GM23248 (cell line): ENCODE measurements at regions not wholly inside any gene's neighbourhood (a gene's known extent, or its start where the extent isn't known, plus 50 kb on each side); places are given as distances from the start of the nearest gene placed in this dataset.
"Not testable (repeated sequence)": the region's sequence is repeated elsewhere in the genome, so short reads cannot be mapped to it uniquely, and the experiment has no call there.

Source experiments
- DNase-seq: peaks from one replicate; pipeline ENCODE4 v3.0.0-alpha.2; 2015
- H2AFZ ChIP-seq: fragments of 200-600 bp; sonication (generic); 2 replicates; pipeline ENCODE4 v1.6.1; 2016; ENCODE audit warnings: antibody characterized with exemption
- H3F3A ChIP-seq: fragments of 200-600 bp; sonication (generic); 2 replicates; pipeline ENCODE4 v1.6.1; 2016; ENCODE audit warnings: mild to moderate bottlenecking, antibody characterized with exemption, mixed run types; ENCODE audit not compliant: insufficient read depth
- H3K27ac ChIP-seq: fragments of 200-600 bp; sonication (generic); 2 replicates; pipeline ENCODE4 v1.5.1; 2016; ENCODE audit warnings: mild to moderate bottlenecking
- H3K27me3 ChIP-seq: fragments of 200-600 bp; sonication (generic); replicated peaks from 2 replicates; pipeline ENCODE4 v1.6.1; 2016; ENCODE audit warnings: mild to moderate bottlenecking; ENCODE audit not compliant: insufficient read depth
- H3K36me3 ChIP-seq: fragments of 200-600 bp; sonication (generic); 2 replicates; pipeline ENCODE4 v1.6.1; 2016; ENCODE audit warnings: low read depth, mild to moderate bottlenecking
- H3K4me1 ChIP-seq: fragments of 200-600 bp; sonication (generic); 2 replicates; pipeline ENCODE4 v1.6.1; 2016; ENCODE audit warnings: mild to moderate bottlenecking; ENCODE audit not compliant: insufficient read depth
- H3K4me2 ChIP-seq: fragments of 200-600 bp; sonication (generic); one replicate; pipeline ENCODE4 v1.6.1; 2016; ENCODE audit warnings: mild to moderate bottlenecking; ENCODE audit not compliant: unreplicated experiment
- H3K4me3 ChIP-seq: fragments of 200-600 bp; sonication (generic); 2 replicates; pipeline ENCODE4 v1.5.1; 2016; ENCODE audit warnings: mild to moderate bottlenecking
- H3K79me2 ChIP-seq: fragments of 200-600 bp; sonication (generic); 2 replicates; pipeline ENCODE4 v1.6.1; 2016; ENCODE audit warnings: mild to moderate bottlenecking; ENCODE audit not compliant: insufficient read depth
- H3K9ac ChIP-seq: fragments of 200-600 bp; sonication (generic); 2 replicates; pipeline ENCODE4 v1.6.1; 2016; ENCODE audit warnings: mild to moderate bottlenecking
- H3K9me2 ChIP-seq: fragments of 200-600 bp; sonication (generic); 2 replicates; pipeline ENCODE4 v1.6.1; 2016; ENCODE audit warnings: mixed run types, mild to moderate bottlenecking, moderate library complexity; ENCODE audit not compliant: insufficient read depth
- H3K9me3 ChIP-seq: fragments of 200-600 bp; sonication (generic); one replicate; pipeline ENCODE4 v1.6.1; 2017; ENCODE audit warnings: low read depth
- H4K20me1 ChIP-seq: fragments of 200-600 bp; sonication (generic); 2 replicates; pipeline ENCODE4 v1.6.0; 2016; ENCODE audit not compliant: insufficient read depth
- EZH2 ChIP-seq: fragments of 200-600 bp; sonication (generic); IDR thresholded peaks from 2 replicates; pipeline ENCODE4 v1.6.1; 2018; ENCODE audit warnings: antibody characterized with exemption, mild to moderate bottlenecking; ENCODE audit not compliant: insufficient read depth, poor library complexity, severe bottlenecking
- EZH2phosphoT487 ChIP-seq: fragments of 200-600 bp; sonication (generic); IDR thresholded peaks from 2 replicates; pipeline ENCODE4 v1.6.1; 2018; ENCODE audit warnings: antibody characterized with exemption, moderate library complexity, mild to moderate bottlenecking, low read depth; ENCODE audit not compliant: insufficient read depth
- WGBS, 2 experiments: methylation state at CpG; one replicate each; pipeline ENCODE4 v1.1.6; 2015 to 2017; ENCODE audit warnings: low lambda C conversion rate in 2 of 2, low coverage in 1 of 2; ENCODE audit errors: missing lambda C conversion rate in 2 of 2; 5-methylcytosine and 5-hydroxymethylcytosine counted together
- in situ Hi-C: fragments of 300-500 bp; cut with MboI; formaldehyde crosslinking; loops from 2 replicates; pipeline ENCODE4 v1.15.0; 2020

GRCh38 chr10:3564346-3565002, 220.5 kb downstream of the KLF6 start:
- Histone ChIP-seq H3F3A (no peaks in the 10 kb centered on the region), H3K79me2 (no peaks in the 10 kb centered on the region), H3K4me1 (no peaks in the 10 kb centered on the region), H3K27ac (no peak overlapping the region), H3K36me3 (no peaks in the 10 kb centered on the region), H3K4me3 (no peak overlapping the region), H3K9me3 (no peaks in the 10 kb centered on the region), H2AFZ (no peak overlapping the region), H3K4me2 (no peak overlapping the region), H4K20me1 (no peaks in the 10 kb centered on the region), H3K9ac (no peak overlapping the region), H3K27me3 (no peaks in the 10 kb centered on the region), H3K9me2 (no peaks in the 10 kb centered on the region)
- 81 to 84% methylated on average over 7 of the region's 7 CpGs for WGBS, 2 experiments
- TF ChIP-seq EZH2phosphoT487: no peak
- no peak for TF ChIP-seq EZH2
- no peak for DNase-seq
- in situ Hi-C loops: no loop called here

GRCh38 chr10:3563298-3563697, 221.7 kb downstream of the KLF6 start:
- Histone ChIP-seq H3F3A (no peaks in the 10 kb centered on the region), H3K27me3 (no peaks in the 10 kb centered on the region), H4K20me1 (no peaks in the 10 kb centered on the region), H3K9me3 (no peaks in the 10 kb centered on the region), H3K4me2 (no peak overlapping the region), H3K4me1 (no peaks in the 10 kb centered on the region), H2AFZ (no peak overlapping the region), H3K79me2 (no peaks in the 10 kb centered on the region), H3K27ac (no peak overlapping the region), H3K9ac (no peak overlapping the region), H3K4me3 (no peak overlapping the region), H3K36me3 (no peaks in the 10 kb centered on the region), H3K9me2 (no peaks in the 10 kb centered on the region)
- in situ Hi-C loops: no loop called here
- 89 to 90% methylated on average over 3 of the region's 3 CpGs for WGBS, 2 experiments
- DNase-seq: no peak
- TF ChIP-seq EZH2 (no peak), EZH2phosphoT487 (no peak)

- H3K9me2 ChIP-seq, in situ Hi-C loops: not testable (repeated sequence)
Measured at GRCh38 chr10:3560628-3561027, 224.4 kb downstream of the KLF6 start.

GRCh38 chr10:3559527-3559926, 225.5 kb downstream of the KLF6 start:
- WGBS, 2 experiments: 43 to 55% methylated on average over 3 of the region's 3 CpGs
- DNase-seq: peak; percentile 35
- H3K27ac ChIP-seq: no peak overlapping the region
- no peaks in the 10 kb centered on the region for H4K20me1 ChIP-seq
- no peak overlapping the region for H3K4me3 ChIP-seq
- no peak for TF ChIP-seq EZH2
- TF ChIP-seq EZH2phosphoT487: no peak
- H3F3A ChIP-seq: no peaks in the 10 kb centered on the region
- H3K9me3 ChIP-seq: no peaks in the 10 kb centered on the region
- no peaks in the 10 kb centered on the region for H3K36me3 ChIP-seq
- H2AFZ ChIP-seq: no peak overlapping the region
- no peak overlapping the region for H3K4me2 ChIP-seq
- H3K4me1 ChIP-seq: no peaks in the 10 kb centered on the region
- H3K9ac ChIP-seq: no peak overlapping the region
- in situ Hi-C loops: no loop called here
- H3K79me2 ChIP-seq: no peaks in the 10 kb centered on the region
- no peaks in the 10 kb centered on the region for H3K27me3 ChIP-seq
- H3K9me2 ChIP-seq: no peaks in the 10 kb centered on the region

More at GRCh38 chr10:3560628-3561027, 224.4 kb downstream of the KLF6 start:
- H3K27ac ChIP-seq, H2AFZ ChIP-seq, H3K4me1 ChIP-seq, H3K9me3 ChIP-seq, H3F3A ChIP-seq, H3K36me3 ChIP-seq, H3K4me3 ChIP-seq, H3K4me2 ChIP-seq, H3K9ac ChIP-seq, H3K79me2 ChIP-seq, H3K27me3 ChIP-seq, DNase-seq, H4K20me1 ChIP-seq: not testable (repeated sequence)
- 81 to 90% methylated on average over 2 of the region's 3 CpGs for WGBS, 2 experiments

- H3K79me2 ChIP-seq: no peaks in the 10 kb centered on the region
- no peak overlapping the region for H2AFZ ChIP-seq
- no peaks in the 10 kb centered on the region for H4K20me1 ChIP-seq
- no peaks in the 10 kb centered on the region for H3K9me2 ChIP-seq
- H3K36me3 ChIP-seq: no peaks in the 10 kb centered on the region
- no peak overlapping the region for H3K27ac ChIP-seq
- H3K4me1 ChIP-seq: no peaks in the 10 kb centered on the region
- no peaks in the 10 kb centered on the region for H3K9me3 ChIP-seq
- TF ChIP-seq EZH2phosphoT487 (no peak), EZH2 (no peak)
- no peak for DNase-seq
- no peaks in the 10 kb centered on the region for H3K27me3 ChIP-seq
- H3K9ac ChIP-seq: no peak overlapping the region
- in situ Hi-C loops: no loop called here
- no peaks in the 10 kb centered on the region for H3F3A ChIP-seq
- no peak overlapping the region for H3K4me3 ChIP-seq
- H3K4me2 ChIP-seq: no peak overlapping the region
- WGBS, 2 experiments: 79 to 87% methylated on average over 2 of the region's 2 CpGs
Measured at GRCh38 chr10:3559011-3559410, 226.0 kb downstream of the KLF6 start.

- not testable (repeated sequence) for H3K9me3 ChIP-seq
Measured at GRCh38 chr10:3556191-3557017, 228.6 kb downstream of the KLF6 start.

More at GRCh38 chr10:3556191-3557017, 228.6 kb downstream of the KLF6 start:
- H3K27me3 ChIP-seq, H3K27ac ChIP-seq, H3K9ac ChIP-seq, in situ Hi-C loops, H3F3A ChIP-seq, H3K36me3 ChIP-seq, H3K9me2 ChIP-seq, H4K20me1 ChIP-seq, DNase-seq, H3K4me3 ChIP-seq, H3K4me2 ChIP-seq, H2AFZ ChIP-seq, H3K4me1 ChIP-seq, H3K79me2 ChIP-seq: not testable (repeated sequence)
- WGBS, 2 experiments: 89 to 94% methylated on average over 19 to 46 of the region's 46 CpGs
